Nephron progenitor cell (in vitro differentiated cells): ENCODE measurements at regions not wholly inside any gene's neighbourhood (a gene's known extent, or its start where the extent isn't known, plus 50 kb on each side); places are given as distances from the start of the nearest gene placed in this dataset.

Source experiments
- DNase-seq: peaks from one replicate; pipeline ENCODE4 v3.0.0; 2021
- H3K27ac Mint-ChIP-seq: 2 replicates; pipeline ENCODE4 v1.8.0; 2021; ENCODE audit warnings: mild to moderate bottlenecking, moderate library complexity, mixed read lengths
- H3K27me3 Mint-ChIP-seq: 2 replicates; pipeline ENCODE4 v1.8.0; 2021; ENCODE audit warnings: mild to moderate bottlenecking, low read depth, mixed read lengths; ENCODE audit not compliant: poor library complexity
- H3K36me3 Mint-ChIP-seq: 2 replicates; pipeline ENCODE4 v1.8.0; 2021; ENCODE audit warnings: low read depth, mixed read lengths
- H3K4me1 Mint-ChIP-seq: 2 replicates; pipeline ENCODE4 v1.8.0; 2021; ENCODE audit warnings: mixed read lengths
- H3K4me3 Mint-ChIP-seq: 2 replicates; pipeline ENCODE4 v1.8.0; 2021; ENCODE audit warnings: mild to moderate bottlenecking, moderate library complexity, mixed read lengths
- H3K9me3 Mint-ChIP-seq: 2 replicates; pipeline ENCODE4 v1.8.0; 2021; ENCODE audit warnings: mild to moderate bottlenecking, moderate library complexity, mixed read lengths
- TF ChIP-seq, protein P1 (sequence below): fragments of 200-600 bp; sonication (generic); IDR thresholded peaks from 2 replicates; pipeline ENCODE4 v1.5.0; 2021; ENCODE audit warnings: antibody characterized with exemption

DNA sequence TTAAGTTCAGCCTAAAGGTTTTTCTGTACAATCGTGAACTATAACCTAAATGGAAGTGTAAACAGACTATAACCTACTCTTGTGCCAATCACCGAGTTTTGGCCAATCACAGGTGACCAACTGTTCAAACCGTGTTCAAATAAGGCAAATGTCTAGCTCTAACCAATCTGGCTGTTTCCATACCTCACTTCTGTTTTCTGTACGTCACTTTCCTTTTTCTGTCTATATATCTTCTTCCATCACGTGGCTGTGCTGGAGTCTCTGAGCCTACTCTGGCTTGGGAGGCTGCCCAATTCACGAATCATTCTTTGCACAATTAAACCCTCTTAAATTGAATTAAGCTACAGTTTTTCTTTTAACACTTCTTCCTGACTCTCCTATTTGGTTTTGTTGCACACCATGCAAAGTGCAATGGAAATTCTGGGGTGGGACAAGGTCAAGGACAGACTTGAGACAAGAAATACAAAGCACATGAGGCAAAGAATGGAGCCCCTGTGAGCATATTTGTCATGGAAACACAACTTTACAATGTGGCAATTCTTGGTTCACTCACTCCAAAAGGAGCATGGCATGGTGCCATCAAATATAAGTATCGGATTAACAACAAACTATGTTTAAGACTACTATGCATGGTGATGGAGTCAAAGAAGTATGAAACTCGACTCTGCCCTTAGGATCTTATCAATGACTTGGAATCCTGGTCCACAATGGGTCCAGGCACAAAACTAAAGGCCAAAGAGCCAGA, 115.7 kb upstream of the FAM9B start:
- peaks cover 6% of the 10 kb centered on the region for H3K36me3 Mint-ChIP-seq
- TF ChIP-seq, protein P1, sequence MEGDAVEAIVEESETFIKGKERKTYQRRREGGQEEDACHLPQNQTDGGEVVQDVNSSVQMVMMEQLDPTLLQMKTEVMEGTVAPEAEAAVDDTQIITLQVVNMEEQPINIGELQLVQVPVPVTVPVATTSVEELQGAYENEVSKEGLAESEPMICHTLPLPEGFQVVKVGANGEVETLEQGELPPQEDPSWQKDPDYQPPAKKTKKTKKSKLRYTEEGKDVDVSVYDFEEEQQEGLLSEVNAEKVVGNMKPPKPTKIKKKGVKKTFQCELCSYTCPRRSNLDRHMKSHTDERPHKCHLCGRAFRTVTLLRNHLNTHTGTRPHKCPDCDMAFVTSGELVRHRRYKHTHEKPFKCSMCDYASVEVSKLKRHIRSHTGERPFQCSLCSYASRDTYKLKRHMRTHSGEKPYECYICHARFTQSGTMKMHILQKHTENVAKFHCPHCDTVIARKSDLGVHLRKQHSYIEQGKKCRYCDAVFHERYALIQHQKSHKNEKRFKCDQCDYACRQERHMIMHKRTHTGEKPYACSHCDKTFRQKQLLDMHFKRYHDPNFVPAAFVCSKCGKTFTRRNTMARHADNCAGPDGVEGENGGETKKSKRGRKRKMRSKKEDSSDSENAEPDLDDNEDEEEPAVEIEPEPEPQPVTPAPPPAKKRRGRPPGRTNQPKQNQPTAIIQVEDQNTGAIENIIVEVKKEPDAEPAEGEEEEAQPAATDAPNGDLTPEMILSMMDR = no peak
- no peak for DNase-seq
- no peaks in the 10 kb centered on the region for H3K27me3 Mint-ChIP-seq
- peaks cover 54% of the 10 kb centered on the region for H3K9me3 Mint-ChIP-seq
- H3K4me1 Mint-ChIP-seq = peaks cover 50% of the 10 kb centered on the region
- no peak overlapping the region for H3K4me3 Mint-ChIP-seq
- peak overlapping the region; percentile 86 for H3K27ac Mint-ChIP-seq

DNA sequence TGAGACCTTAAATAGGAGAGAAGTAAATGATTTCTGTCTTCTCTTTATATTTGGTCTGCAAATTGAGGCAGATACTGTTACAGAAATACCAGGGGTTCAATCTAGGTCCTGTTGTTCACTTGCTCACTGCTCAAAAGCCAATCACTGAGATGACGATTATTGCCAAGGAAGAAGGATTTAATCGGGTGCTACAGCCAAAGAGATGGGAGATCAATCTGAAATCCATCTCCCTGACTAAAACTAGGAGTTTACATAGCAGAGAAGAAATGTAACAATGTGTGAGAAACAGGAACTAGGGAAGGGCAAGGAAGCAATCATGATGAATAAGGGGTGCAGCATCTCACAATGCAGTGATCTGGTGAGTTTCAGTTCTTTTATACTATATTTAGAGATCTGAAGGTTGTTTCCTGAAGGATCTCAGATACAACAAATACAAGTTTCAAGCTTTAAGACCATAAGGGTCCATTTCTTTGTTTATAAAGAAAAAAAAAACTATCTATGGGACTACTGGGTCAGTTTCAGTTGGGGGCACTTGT, 117.9 kb upstream of the FAM9B start:
- Mint-ChIP-seq H3K9me3 (peaks cover 51% of the 10 kb centered on the region), H3K27me3 (no peaks in the 10 kb centered on the region), H3K36me3 (peaks cover 6% of the 10 kb centered on the region), H3K4me3 (no peak overlapping the region), H3K27ac (no peak overlapping the region), H3K4me1 (peaks cover 29% of the 10 kb centered on the region)
- TF ChIP-seq, protein P1 = no peak
- no peak for DNase-seq

DNA sequence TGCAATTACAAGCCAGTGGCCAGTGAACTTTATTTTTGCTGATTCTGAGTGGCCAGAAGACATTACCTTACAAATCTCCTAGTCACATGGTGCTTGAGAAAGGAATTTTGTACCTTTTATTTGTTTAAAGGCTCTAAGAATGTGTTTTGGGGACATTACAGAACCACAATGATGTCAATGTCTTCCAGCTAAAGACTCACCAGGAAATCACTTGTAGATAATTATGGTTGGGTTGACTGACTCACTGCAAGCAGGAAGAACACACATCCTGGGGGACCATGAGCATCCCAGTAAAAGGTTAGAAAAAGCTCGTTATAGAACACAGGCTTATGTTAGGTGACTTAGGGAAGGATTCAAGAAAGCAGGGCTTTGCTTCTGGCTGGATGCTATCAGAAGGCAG, 119.4 kb upstream of the FAM9B start:
- peaks cover 18% of the 10 kb centered on the region for H3K4me1 Mint-ChIP-seq
- TF ChIP-seq, protein P1 = no peak

DNA sequence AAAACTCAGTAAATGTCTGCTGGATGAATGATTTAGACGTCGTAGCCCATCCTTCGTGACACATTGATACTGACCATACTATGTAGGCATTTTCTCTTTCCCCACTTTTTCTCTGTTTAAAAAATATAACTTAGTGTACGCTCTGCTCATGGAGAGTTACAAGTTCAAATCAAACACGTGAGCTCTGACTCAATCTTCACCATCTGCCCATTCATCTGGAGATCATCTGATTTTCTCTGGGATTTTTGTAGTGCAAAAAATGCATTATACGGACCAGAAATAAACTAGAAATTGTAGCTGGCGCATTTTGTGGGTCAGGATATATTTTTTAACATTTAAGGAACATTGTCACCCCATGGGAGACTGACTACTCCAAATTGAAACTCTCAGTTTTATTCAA, 124.7 kb upstream of the FAM9B start:
- TF ChIP-seq, protein P1 = no peak
- no peak overlapping the region for H3K27ac Mint-ChIP-seq
- no peaks in the 10 kb centered on the region for H3K27me3 Mint-ChIP-seq
- H3K4me1 Mint-ChIP-seq = peaks cover 14% of the 10 kb centered on the region
- no peaks in the 10 kb centered on the region for H3K36me3 Mint-ChIP-seq
- peaks cover 20% of the 10 kb centered on the region for H3K9me3 Mint-ChIP-seq
- H3K4me3 Mint-ChIP-seq = no peak overlapping the region
- no peak for DNase-seq

More for the DNA sequence above, 119.4 kb upstream of the FAM9B start:
- Mint-ChIP-seq H3K9me3 (peaks cover 54% of the 10 kb centered on the region), H3K27me3 (no peaks in the 10 kb centered on the region), H3K36me3 (peaks cover 6% of the 10 kb centered on the region), H3K4me3 (no peak overlapping the region), H3K27ac (no peak overlapping the region)
- DNase-seq = no peak

DNA sequence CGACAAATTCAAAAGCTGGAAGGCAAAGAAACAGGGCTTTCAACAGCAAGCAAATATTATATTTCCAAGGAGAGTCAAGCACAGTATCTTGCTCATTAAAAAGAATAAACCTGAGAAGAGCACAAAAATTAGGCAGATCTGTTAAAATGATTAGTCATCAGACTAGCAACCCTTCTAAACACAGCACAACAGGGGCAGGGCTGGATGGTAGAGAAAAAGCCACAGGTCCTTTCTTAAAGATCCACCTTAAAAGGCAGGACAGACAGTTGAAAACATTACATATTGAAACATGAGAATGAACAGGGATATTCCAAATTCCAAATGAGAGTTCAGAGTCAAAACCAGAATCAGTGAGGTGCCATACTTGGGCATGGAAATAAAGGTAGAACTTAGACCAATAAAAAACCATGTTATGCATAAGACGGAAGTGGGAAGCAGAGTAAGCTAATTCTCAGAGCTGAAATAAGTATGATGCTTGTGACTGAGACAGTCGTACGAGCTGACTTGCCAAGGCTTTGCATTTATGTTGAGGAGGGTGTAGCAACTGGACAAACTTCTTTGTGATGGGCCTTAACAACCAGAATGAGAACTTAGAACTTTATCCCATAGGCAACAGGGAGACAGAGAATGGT, 126.9 kb upstream of the FAM9B start:
- Mint-ChIP-seq H3K36me3 (no peaks in the 10 kb centered on the region), H3K9me3 (peaks cover 14% of the 10 kb centered on the region), H3K4me3 (no peak overlapping the region), H3K4me1 (peaks cover 14% of the 10 kb centered on the region), H3K27me3 (no peaks in the 10 kb centered on the region), H3K27ac (no peak overlapping the region)
- DNase-seq = no peak
- TF ChIP-seq, protein P1 = no peak
